ENCODE measurements at regions not wholly inside any gene's neighbourhood (a gene's known extent, or its start where the extent isn't known, plus 50 kb on each side); places are given as distances from the start of the nearest gene placed in this dataset.

DNA sequence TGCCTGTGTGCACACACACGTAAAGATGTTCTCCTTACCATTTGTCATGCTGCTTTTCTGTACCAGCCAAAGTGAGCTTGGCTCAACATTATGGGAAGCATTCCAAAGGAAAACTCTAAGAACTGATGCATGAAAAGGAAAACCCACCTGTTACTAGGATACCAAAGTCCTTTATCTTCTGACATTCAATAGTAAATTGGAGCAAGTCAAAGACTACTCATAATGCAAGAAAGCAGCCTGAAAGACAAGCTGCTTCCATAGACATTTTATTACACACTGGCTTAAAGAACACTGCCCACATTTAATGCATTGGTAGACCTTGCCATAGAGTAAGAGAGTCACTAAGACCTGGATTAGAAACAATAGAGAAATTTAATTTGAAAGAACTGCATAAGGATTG lies 159.0 kb downstream of the LRIG3 start:
- TF ChIP-seq EP300 (IDR thresholded peaks at IDR 0.05; ENCODE audit: borderline replicate concordance) (no peak), REST (IDR thresholded peaks at IDR 0.05; ENCODE audit: low read depth) (no peak), EGR1 (IDR thresholded peaks at IDR 0.05) (no peak), USF1 (IDR thresholded peaks at IDR 0.05) (no peak), YY1 (IDR thresholded peaks at IDR 0.05; ENCODE audit: low read depth) (no peak), NFIC (IDR thresholded peaks at IDR 0.05) (no peak), CEBPB (IDR thresholded peaks at IDR 0.05) (no peak), ZBTB7A (IDR thresholded peaks at IDR 0.05; ENCODE audit: low read depth) (no peak), RAD21 (IDR thresholded peaks at IDR 0.05; ENCODE audit: low read depth) (no peak), TEAD4 (IDR thresholded peaks at IDR 0.05) (no peak), CREB1 (IDR thresholded peaks at IDR 0.05; ENCODE audit: low read depth) (no peak), TAF1 (IDR thresholded peaks at IDR 0.05; ENCODE audit: low read depth) (no peak), FOXM1 (IDR thresholded peaks at IDR 0.05; ENCODE audit: borderline replicate concordance, low read depth) (no peak)
- TF ChIP-seq, protein P1, sequence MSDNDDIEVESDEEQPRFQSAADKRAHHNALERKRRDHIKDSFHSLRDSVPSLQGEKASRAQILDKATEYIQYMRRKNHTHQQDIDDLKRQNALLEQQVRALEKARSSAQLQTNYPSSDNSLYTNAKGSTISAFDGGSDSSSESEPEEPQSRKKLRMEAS (IDR thresholded peaks at IDR 0.05), result no peak

All from Ishikawa (cell line).